GM21717 (cell line): ENCODE measurements at regions not wholly inside any gene's neighbourhood (a gene's known extent, or its start where the extent isn't known, plus 50 kb on each side); places are given as distances from the start of the nearest gene placed in this dataset.
"Not testable (repeated sequence)": the region's sequence is repeated elsewhere in the genome, so short reads cannot be mapped to it uniquely, and the experiment has no call there.

Experiments used
- ATAC-seq: cut with Tn5 transposase; IDR thresholded peaks from one replicate; pipeline ENCODE4 v1.9.1; 2021; ENCODE audit warnings: mild to moderate bottlenecking, moderate library complexity; ENCODE audit not compliant: unreplicated experiment

DNA sequence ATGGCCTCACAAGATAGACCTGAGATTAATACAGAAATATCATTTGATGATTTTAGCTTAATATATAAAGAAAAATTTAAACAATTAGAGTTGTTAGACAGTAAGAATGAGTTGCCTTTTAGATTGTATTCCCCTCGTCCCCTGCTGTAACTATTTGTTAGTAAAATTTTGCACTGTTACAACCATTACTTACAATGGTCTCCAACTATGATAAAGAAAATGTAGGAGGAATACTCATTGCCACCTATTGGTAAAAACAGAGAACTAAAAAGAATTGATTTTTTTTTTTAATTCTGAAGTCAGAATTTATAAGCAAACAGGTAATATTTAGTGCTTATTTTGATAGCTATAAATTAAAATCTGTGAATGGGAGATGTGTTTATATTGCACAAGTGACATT, 937.6 kb downstream of the TLE4 start:
- ATAC-seq: no peak

DNA sequence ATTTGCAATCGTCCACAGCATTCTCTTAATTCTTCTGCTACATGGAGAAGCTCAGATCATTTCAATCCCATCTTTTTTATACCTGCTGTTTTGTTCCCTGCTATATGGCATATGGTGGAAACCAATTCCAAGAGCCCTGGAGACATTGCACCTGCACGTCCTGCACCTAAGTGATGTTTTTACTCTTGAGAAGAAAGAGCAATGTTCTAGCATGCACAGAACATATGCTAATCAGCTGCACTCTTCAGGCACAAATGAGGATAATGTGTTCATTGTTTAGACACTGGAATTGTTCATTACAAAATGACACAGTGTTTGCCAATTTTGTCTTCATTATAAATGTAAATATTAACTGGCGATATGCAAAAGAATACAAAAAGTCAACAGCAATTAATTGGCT, 935.8 kb downstream of the TLE4 start:
- no peak for ATAC-seq

DNA sequence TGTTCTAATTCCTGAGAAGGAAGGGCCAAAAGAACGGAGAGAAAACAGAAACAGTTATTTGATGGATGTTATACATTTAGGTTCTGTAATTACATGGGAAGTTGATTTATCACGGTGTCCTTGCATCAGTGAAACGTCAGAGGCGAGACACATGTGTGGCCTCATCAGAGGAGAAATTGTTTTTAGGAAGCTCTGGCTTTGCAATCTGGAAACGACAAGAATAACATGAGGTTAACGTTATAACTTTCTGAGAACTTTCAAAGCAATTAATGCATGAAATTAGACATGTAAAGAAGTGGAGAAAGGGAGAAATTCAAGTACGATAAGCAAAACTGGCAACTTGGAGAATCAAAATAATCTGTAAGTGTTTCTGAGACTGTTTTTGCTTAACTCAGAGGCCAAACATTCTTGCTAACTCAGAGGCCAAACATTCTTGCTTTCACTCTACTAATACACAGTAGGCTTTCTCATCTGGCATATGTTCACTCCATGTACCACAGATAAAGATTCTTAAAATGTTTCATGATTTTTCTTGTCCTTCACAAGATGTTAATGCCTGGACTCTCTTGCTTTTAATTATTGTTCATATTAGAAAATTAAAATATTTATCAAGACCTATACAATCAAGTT, 933.0 kb downstream of the TLE4 start:
- ATAC-seq: no peak

DNA sequence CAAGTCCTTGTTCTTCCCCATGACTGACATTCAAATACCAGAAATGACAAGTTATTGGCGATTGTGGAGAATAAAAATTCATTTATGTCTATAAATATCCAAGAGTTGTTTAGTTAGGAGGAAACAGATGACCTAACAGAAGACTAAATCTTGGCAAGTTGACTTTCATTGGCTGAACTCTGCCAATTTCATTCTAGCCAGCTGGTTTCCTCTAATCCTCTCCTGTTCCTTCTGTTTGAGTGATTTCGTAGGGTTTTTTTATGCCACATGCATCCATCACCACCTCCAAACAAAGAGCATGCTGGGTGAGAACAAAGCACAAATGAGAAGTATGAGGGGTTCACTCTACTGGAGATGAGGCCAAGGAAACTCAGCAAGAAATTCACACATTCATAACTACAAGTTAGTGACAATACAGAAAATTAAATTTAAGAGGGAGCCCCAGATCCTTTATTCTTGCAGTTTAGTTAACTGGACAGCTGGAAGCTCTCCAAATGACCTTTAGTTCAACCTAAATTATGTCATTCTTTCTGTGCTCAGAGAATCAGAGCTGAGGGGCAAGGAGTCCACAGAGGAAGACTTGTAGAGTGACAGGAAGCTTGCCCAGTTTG, 932.0 kb downstream of the TLE4 start:
- no peak for ATAC-seq

DNA sequence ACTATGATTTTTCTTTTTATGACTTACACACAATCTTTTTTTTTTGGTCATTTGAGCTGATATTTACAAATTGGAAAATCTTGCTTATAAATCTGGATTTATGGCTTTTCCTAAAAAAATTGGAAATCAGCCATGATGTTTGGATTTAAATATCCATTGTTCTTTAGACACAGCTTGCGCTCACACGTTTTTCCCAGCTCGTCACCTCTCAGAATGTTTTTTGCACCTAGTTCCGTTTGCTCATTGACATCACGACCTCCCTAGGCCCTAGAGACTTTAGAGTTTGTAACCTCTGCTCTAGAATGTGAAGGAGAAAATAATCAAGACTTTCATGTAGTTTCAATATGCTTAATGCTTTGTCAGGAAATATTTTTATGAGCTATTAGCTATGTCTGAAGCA, 930.5 kb downstream of the TLE4 start:
- no peak for ATAC-seq

DNA sequence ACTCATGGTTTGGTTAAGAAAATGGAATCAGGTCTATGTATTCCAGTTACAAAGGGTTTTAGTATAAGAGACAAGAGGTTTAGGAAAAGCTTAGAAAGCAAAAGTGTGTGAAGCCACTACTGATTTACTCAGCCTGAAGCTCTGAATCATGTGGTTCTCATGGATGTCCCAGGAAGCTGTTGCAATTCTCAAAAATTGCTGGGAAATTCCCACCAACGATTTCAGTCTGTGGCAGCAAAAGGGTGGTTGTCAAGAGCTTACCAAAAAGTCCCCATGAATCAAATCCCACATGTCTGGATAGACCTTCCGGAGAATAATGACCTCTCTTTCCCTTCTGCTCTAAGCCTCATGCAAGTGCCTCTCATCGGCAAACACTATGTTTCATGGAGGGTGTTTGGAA, 929.9 kb downstream of the TLE4 start:
- ATAC-seq: no peak

DNA sequence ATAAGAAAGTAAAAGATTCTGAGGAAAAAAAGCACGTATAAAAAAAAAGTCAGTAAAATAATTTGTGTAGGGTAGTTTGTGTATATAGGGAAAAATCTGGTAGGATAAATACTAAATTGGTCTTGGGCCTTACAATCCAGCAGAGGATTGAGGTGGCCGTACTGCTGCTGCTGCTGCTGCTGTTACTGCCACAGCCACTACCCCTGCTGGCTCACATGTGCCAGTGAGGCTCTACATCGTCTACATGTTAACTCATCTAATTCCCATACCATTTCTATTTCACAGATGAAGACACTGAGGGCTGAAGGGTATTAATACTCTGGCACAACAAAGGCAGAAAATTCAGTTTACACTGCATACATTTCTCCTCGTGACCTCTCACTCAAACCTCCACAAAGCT, 928.5 kb downstream of the TLE4 start:
- ATAC-seq: no peak

DNA sequence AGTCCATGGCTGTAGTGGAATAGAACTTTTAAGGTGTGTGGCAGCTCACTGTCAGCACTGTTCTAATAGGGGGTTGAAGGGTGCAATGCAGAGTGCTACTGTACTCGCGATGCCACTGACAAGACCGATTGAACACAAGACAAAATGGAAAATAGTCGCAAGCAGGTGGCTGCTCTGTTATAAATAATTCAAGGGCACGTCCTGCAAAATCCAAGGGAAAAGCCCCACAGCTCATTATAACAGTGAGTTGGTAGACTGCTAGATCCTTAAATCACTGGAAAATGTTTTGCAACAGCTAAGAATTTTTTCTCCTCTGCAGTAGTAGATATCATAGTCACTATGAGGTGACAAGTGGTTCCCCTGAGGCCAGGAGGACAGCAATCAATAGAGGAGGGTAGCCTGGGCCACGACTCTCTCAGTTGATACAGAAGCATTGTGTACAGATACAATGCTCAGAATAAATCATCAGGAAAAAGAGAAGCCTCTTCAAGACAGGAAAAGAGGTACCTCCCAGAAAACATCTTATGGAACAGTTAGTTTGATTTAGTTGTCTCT, 926.3 kb downstream of the TLE4 start:
- ATAC-seq: no peak

DNA sequence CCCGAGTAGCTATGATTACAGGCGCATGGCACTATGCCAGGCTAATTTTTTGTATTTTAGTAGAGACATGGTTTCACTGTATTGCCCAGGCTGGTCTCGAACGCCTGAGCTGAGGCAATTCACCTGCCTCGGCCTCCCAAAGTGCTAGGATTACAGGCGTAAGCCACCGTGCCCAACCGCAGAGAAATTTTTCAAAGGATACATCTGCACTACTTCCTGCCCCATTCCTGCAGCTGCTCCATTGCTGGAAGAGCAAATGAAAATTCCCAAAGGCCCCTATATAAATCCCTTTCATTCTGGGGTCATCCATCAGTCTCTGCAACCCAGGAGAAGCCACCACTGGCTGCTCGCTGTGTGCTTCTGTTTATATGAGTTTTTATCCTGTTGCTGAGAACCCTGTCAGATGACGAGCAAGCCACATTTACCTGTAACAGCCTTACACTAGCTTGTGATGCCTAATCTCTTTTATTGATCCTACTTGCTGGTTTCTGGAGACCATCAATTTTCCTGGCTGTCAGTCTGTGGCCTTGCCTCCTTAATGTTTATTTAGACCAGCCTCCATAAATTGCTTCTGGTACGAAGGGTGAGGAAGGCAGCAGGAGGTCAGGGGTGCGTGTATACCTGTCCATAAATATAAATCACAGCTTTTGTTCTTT, 925.3 kb downstream of the TLE4 start:
- no peak for ATAC-seq

DNA sequence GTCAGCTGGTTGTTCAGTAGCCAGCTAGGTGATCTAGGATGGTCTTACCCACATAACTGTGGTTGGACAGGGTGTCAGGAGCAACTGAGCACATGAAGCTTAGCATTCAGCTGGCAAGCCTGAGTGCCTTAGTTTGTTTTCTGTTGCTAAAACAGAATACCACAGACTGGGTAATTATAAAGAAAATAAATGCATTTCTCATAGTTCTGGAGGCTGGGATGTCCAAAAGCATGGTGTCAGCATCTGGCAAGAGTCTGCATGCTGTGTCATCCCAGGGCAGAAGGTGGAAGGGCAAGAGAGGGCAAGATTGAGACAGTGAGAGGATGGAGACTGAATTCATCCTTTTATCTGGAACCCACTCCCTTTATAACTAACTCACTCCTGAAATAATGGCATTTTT, 921.5 kb downstream of the TLE4 start:
- ATAC-seq: no peak

DNA sequence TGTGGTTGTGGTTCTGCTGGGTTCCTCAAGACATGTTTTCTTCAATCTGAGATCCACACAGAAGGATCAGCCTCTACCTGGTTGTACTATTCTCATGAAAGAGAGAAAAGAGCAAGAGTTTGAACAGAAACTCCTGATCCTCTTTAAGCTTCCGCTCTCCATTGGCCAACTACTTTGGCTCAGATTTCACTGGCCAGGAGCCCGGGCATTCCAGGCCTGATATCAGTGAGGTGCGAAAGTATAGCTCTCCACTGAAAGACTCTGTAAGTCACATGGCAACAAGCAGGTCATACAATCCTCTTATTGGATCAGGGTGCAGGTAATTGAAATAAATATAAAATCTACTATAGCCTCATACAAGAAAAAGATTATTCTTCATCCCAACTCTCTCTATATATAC, 920.5 kb downstream of the TLE4 start:
- no peak for ATAC-seq

DNA sequence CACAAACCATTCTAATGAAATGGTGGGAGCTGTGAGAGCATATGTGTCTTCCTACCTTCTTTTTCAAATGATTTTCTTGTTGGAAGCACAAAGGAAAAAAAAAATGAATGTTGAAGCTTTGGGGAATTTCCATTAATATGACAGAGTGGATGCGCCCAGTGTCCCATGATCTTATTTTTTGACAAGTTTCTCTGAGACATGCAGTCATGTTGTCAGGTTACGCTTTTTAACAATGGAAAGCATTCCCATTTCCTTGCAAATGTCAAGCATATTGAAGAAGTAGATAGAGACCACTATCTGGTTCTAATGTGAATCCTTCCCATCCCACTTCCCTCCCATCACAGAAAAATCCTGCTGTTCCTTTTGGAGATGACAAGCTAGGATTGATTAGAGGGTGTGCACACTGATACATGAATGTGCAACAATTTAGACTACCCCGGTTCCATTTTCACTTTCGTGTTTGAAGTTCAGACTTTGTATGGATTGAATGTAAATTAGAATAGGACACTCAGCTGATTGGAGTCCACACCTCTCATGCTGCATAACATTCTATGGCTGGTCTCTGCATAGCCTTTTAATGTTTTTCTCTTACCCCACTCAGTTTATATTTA, 919.4 kb downstream of the TLE4 start:
- ATAC-seq: no peak

DNA sequence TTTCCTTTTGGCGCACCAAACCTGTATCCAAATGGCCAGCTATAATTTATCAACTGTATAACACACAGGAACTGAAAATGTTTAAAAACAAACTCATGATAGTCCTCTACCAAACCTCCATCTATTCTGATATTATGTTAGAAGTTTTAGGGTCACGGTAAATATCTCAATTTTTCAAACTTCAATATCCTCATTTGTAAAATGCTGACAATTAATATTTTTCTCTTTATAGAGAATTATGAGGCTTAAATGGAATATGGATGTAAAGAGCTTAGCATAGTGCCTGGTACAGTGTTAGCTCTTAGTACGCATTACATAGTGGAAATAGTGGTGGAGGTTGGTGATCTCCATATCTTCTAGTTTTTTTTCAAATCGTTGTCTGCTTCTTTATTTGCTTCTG, 917.6 kb downstream of the TLE4 start:
- no peak for ATAC-seq

DNA sequence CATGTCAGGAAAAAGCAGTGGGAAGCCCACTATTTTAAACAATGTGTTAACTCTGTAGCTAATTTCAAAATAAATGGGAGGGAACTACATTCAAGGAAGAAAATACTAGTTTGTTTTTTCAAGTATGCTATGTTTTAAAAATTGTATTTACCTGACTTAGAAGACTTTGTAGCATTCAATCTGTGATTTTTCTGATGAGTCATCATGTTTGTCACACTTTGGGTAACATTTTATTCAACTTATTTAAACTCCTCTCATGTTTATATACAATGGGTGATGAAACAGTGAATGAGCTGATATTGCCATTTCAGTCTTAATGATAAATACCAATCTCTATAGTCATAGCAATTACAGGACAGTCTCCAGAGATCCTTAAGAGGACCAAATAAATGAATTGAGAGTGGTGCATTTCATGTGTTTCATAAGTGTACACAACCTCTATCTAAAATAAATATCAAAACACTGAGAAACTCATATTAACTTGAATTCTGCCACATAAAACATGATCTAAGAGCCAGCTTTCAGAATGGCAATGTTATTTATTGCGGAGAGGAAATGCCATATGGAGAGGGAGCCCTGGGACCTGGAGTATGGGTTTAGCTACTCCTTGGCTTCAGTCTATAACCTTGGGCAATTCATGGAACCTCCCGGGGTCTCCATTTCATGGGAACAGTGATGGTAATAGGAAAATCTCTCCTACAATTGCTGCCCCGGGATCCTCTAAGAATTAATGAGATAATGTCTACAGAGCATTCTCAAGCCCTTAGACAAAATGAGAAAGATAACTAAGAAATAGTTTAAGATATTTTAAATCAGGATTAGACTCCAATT, 913.9 kb downstream of the TLE4 start:
- ATAC-seq: no peak

DNA sequence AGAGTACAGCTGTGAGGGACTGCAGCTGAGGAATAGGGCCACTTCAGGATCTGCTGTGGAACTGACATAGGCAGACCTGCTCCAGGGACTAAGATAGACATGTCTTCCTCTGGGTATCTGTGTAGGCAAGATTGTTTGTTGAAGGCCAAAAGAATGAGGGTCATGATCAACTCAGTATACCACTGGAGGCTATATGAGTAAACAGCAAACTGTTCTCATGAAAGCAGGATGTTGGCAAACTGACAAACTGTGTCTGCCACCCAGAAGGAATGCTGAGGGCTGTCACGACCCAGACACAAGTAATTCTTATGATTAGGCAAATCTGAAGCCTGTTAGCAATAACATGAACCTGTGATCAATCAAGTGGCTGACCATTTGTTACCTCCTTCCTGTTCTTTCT, 910.5 kb downstream of the TLE4 start:
- not testable (repeated sequence) for ATAC-seq

DNA sequence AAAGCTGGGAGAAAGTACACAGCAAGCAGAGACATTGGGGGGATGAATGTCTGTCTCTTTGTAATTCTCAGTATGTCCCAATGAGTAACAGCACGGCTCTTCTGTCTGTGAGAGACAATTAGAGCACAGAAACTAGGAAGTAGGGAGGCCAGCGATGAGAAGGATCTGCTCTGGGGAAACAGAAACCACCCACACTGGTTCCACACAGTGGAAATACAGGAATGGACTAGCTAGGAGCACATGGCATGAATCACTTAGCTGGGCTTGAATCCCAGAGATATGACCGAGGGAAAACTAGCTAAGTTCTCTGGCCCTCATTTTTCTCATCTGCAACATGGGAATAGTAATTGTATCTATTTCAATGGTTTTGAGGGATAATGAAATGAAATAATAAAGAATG, 895.9 kb downstream of the TLE4 start:
- no peak for ATAC-seq

DNA sequence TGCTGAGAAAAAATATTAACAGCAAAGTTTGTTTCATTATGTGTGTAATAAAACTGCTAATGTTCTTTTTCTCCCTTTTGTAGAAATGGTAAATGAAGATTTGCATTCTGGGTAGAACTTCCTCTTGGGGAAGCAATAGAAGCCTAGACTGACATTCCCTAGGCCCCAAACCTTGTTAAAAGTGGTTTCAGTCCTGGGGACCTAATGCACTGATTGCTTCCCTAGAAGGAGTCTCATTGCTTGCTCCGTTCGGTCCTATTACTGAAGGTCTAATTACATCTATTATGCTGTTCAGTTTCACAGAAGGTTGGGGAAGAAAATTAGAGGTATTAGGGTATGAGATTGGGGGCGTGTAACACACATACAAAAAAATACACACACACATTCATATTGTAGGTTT, 893.8 kb downstream of the TLE4 start:
- no peak for ATAC-seq

DNA sequence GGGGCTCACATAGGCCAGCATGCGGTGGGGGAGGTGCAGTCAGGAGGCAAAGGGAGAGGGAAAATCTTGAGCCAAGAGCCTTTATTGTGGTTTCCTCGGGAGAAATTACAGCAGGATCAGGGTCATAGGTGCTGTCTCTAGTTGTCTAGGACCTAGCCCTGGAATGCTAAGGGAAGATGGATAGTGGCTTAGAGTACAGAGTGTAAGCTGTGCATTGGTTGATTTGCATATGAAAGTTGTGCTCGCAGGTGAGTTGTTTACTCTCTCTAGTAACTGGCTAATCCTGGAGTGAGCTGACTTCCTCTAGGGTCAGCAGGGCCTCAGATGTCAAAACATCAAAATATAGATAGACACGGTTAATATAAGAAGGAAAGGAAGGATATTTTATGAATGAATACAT, 877.7 kb downstream of the TLE4 start:
- ATAC-seq: no peak

DNA sequence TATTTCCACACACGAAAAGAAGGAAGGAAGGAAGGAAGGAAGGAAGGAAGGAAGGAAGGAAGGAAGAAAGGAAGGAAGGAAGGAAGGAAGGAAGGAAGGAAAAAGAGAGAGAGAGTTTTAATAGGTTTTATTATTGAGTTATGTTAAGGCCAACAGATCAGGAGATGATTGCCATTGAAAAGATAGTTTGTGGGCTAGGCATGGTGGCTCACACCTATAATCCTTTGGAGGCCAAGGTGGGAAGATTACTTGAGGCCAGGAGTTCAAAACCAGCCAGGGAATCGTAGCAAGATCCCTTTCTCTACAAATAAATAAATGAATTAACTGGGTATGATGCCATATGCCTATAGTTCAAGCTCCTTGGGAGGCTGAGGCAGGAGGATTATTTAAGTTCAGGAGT, 877.2 kb downstream of the TLE4 start:
- ATAC-seq: no peak

DNA sequence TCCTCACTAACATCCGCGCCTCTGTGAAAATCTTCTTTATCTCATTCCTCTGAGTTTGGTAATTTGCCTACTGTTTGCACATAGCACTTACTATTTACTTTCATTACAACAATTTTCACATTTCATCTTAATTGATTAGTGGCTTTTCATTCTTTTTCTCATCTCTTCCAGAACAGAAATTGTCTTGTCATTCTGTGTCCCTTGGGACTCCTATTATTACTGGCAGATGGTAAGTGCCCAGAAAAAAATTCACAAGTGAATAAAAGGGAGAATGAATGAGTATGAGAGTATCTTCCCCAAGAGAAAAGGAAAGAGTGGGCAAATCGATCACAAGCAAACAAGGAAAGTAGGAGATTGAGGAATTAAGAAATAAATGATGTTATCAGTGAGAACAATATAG, 876.1 kb downstream of the TLE4 start:
- ATAC-seq: no peak

DNA sequence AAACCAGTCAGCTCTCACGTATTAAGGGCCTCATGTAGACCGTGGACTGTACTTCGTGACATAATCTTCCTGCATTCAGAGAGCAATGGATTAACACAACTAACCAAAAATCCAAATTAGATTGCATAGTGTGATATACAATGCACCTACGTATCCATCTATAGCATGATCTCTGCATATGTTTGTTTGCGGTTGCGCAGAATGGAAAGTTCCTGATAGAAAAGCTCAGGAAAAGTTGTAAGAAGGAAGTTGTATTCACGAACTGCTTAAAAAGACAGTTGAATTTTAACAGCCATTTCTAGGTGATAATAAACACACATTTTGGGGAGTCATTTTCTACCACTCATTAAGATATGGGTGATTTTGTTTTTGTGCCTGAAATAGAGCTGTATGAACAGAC, 869.0 kb downstream of the TLE4 start:
- no peak for ATAC-seq
